ENCODE measurements at regions not wholly inside any gene's neighbourhood (a gene's known extent, or its start where the extent isn't known, plus 50 kb on each side); places are given as distances from the start of the nearest gene placed in this dataset.
"Not testable (repeated sequence)": the region's sequence is repeated elsewhere in the genome, so short reads cannot be mapped to it uniquely, and the experiment has no call there.

GRCh38 chr1:182331387-182331786, 60.2 kb downstream of the GLUL start:
- no peak for DNase-seq (ENCODE audit: low read depth in 2 of 3, low spot score in 2 of 3)

- DNase-seq (ENCODE audit: low read depth in 2 of 3, low spot score in 2 of 3): no peak
These were observed 61.3 kb downstream of the GLUL start for GRCh38 chr1:182330303-182330702.

DNA sequence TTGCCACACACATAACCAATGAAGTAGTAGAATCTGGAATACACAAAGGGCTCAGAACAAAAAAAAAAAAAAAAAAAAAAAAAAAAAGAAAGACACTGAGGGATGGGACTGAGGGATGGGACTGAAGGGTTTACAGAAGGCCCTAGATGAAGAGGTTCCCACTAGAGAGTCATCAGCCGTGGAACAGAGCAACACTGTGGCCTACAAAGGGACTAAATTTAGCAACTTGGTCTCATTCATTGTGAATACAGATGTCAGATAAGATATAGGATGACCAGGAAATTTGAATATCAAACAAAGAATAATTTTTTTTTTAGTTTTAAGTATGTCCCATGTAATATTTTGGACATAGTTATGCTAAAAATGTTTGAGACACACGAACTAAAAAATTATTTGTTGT, 62.1 kb downstream of the GLUL start:
- no peak for DNase-seq (ENCODE audit: low read depth in 2 of 3, low spot score in 2 of 3)

- DNase-seq (ENCODE audit: low read depth in 2 of 3, low spot score in 2 of 3): no peak
These were observed 63.0 kb downstream of the GLUL start for GRCh38 chr1:182328591-182328990.

DNA sequence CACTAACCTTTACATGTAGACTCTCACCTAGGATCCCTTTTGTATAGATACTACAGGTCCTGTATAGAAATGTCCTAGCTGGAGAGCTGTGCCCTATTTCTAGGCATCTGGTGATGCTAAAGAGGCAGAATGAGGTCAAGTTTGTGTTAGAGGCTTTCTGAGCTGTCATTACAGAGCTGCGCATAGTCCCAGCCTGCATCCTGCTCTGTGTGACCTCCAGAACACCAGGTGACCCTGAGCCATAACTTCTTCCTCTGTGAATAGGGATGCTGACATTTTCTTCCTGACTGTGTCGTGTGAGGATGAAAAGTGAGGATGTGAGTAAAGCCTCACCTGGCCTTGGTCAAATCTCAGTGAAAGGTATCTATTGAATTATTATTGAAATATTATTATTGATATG, 66.3 kb downstream of the GLUL start:
- no peak for DNase-seq (ENCODE audit: low read depth in 2 of 3, low spot score in 2 of 3)

DNA sequence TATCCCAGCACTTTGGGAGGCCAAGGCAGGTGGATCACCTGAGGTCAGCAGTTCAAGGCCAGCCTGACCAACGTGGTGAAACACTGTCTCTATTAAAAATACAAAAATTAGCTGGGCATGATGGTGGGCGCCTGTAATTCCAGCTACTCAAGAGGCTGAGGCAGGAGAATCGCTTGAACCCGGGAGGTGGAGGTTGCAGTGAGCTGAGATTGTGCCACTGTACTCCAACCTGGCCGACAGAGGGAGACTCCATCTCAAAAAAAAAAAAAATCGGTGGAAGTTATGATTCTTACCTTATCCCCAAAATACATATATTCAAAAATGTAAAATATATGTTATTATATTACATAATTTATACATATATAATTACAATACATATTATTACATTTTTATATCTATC, 70.1 kb downstream of the GLUL start:
- not testable (repeated sequence) for DNase-seq (ENCODE audit: low read depth in 2 of 3, low spot score in 2 of 3)

- DNase-seq (ENCODE audit: low read depth in 2 of 3, low spot score in 2 of 3): no peak
These were observed 73.9 kb downstream of the GLUL start for GRCh38 chr1:182317611-182318161.

- not testable (repeated sequence) for DNase-seq (ENCODE audit: low read depth in 2 of 3, low spot score in 2 of 3)
These were observed 75.1 kb downstream of the GLUL start for GRCh38 chr1:182316454-182316853.

DNA sequence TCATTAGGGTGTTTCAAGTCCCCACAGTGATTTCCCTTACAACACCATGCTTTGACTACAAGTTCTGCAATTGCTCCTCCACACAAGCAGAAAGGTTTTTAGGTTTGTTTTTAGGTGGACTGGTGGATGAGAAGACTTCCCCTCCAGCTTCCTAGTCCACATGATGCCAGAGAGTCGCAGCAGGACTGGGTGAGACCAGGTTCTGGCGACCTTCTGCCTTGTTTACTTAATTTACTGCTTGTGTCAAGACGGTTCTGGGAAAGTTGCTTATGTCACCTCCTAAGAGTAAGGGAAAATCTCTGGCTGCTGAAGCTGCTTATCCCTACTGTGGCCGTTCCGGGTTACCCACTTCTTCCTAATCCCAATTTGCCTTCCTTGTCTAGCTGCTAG, 76.4 kb downstream of the GLUL start:
- DNase-seq (ENCODE audit: low read depth in 2 of 3, low spot score in 2 of 3): no peak

- DNase-seq (ENCODE audit: low read depth in 2 of 3, low spot score in 2 of 3): no peak
These were observed 81.8 kb downstream of the GLUL start for GRCh38 chr1:182309631-182310351.

- no peak for DNase-seq (ENCODE audit: low read depth in 2 of 3, low spot score in 2 of 3)
These were observed 82.8 kb downstream of the GLUL start for GRCh38 chr1:182308826-182309225.

DNA sequence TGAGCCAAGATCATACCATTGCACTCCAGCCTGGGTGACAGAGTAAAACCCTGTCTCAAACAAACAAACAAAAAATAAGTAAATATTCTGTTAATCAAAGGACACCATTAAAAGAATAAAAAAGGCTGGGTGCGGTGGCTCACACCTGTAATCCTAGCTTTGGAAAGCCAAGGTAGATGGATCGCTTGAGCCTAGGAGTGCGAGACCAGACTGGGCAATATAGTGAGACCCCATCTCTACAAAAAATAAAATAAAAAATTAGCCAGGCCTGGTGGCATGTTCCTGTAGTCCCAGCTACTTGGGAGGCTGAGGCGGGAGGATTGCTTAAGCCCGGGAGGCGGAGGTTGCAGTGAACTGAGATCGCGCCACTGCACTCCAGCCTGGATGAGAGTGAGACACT, 84.1 kb downstream of the GLUL start:
- DNase-seq (ENCODE audit: low read depth in 2 of 3, low spot score in 2 of 3): not testable (repeated sequence)

DNA sequence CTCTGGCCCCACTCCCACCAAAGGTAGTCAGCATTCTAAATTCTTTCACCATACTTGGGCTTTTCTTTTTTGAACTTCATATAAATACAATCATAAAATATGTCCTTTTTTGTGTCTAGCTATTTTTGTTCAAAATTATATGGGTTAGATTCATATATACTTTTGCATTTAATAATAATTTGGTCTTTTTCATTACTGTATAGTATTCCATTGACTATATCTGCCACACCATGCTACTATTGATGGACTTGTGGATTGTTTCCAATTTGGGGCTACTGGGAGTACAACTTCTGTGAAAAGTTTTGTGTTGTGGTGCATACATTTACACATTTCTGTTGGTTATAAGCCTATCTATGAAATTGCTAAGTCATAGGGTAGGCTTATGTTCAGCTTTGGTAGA, 85.7 kb downstream of the GLUL start:
- DNase-seq (ENCODE audit: low read depth in 2 of 3, low spot score in 2 of 3): no peak

DNA sequence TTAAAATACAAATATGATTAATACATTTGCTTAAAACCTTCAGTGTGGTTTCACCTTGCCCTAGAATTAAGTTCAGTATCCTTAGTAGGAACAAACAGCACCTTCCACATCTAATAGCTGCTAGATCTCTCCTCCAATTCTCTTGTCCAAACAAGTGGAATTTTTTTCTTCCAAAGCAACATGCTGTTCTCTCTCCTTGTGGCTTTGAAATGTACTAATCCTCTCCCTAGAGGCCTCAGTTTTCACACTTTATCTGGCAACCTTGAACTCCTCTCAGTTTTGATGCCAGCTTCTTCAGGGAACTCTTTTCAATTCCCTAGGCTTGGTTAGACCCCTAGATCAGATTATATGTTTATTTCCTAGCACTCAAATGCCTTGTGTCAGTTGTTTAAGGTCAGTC, 87.0 kb downstream of the GLUL start:
- no peak for DNase-seq (ENCODE audit: low read depth in 2 of 3, low spot score in 2 of 3)

- no peak for DNase-seq (ENCODE audit: low read depth in 2 of 3, low spot score in 2 of 3)
These were observed 87.4 kb downstream of the GLUL start for GRCh38 chr1:182304218-182304617.

DNA sequence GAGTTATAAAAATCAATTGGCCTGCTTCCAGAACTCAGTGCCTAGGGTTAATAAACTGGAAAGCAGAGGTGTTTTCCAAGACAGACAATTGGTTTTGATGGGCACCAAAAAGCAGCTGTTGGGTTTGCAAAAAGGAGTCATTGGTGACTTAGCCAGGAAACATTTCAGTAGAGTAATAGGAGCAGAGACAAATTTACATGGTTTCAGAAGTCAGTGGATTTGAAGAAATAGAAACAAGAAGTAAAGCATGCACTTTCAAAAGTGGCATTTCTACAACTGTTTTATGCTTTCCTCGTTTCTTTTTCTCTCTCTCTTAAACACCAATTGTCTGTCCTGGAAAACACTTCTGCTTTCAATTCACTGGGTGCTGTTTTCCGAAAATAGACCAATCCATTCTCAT, 87.8 kb downstream of the GLUL start:
- DNase-seq (ENCODE audit: low read depth in 2 of 3, low spot score in 2 of 3): no peak

DNA sequence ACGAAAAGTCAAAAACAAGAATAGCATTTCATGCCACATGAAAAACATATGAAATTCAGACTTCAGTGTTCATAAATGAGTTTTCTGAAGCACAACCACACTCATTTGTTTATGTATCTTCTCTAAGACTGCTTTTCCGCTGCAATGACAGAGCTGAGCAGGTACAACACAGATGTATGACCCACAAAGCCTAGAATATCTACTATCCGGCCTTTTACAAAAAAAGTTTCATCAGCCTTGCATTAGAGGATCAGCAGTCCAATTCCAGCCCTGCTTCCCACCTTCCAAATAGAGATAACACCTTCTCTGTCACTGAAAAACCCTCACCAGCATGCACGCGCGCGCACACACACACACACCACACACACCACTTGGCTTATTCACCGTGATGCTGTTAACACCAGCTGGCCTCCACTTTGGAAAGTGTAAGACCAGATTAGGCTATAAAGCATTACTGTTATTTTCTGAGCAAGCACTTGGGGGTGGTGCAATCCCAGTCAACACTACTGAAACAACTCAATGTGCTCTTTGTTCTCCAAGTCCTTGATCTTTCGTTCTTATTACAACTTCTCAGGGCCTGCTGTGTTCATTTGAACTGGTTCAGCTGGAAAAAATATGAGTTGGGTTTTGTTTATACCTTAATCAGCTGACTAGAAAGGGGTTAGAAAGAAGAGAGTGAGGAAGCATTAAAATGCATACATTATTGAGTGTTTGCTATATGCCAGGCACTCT, 90.0 kb downstream of the GLUL start:
- no peak for DNase-seq (ENCODE audit: low read depth in 2 of 3, low spot score in 2 of 3)

DNA sequence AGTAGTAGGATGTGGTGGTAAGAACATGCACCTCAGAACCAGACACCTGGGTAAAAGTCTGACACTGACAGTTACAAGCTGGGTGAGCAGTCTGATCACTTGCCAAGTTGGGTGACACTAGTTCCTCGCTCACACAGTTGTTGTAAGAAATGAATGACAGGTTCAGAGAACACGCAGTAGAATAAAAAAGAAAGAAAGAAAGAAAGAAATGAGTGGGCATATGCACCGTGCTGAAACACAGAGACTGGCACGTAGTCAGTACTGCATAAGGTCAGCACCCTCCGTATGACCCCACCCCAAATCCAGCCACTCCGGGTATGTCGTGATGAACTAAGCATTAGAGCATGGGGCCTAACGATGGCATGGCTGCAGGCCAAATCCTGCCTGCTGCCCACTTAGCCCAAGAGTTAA, 90.6 kb downstream of the GLUL start:
- DNase-seq (ENCODE audit: low read depth in 2 of 3, low spot score in 2 of 3): no peak

DNA sequence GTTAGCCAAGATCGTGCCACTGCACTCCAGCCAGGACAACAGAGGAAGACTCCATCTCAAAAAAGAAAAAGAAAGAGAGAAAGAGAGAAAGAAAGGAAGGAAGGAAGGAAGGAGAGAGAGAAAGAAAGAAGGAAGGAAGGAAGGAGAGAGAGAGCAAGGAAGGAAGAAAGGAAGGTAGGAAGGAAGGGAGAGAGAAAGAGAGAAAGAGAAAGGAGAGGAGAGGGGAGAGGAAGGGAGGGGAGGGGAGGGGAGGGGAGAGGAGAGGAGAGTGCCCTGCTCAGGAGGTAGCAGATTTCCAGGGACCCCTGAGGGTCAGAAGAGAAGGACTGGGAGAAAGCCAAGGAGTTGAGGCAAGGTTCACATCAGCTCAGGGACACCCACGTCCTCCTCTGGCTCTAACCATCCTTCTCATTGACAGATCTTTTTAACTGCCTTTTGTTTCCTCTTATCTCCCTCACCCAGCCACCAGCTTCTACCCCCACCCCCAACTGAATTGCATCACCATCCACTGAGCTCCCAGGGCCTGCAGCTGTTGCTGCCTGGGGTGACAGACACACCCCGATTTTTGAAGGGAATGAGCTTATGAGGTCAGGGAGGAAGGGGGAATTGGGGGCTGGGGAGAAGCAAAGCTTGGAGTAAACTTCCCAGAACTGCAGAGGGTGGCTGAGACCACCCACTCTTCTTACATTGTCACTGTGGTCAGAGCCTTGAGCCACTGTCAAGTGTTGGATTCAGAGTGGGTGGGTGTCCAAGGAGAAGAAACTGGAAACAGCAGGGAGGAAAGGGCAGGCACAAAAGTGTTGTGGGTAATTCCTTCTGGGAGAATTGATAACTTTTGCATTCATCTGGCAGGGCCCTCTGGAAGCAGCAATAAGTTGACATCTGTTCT, 91.6 kb downstream of the GLUL start:
- DNase-seq (ENCODE audit: low read depth in 2 of 3, low spot score in 2 of 3): no peak

DNA sequence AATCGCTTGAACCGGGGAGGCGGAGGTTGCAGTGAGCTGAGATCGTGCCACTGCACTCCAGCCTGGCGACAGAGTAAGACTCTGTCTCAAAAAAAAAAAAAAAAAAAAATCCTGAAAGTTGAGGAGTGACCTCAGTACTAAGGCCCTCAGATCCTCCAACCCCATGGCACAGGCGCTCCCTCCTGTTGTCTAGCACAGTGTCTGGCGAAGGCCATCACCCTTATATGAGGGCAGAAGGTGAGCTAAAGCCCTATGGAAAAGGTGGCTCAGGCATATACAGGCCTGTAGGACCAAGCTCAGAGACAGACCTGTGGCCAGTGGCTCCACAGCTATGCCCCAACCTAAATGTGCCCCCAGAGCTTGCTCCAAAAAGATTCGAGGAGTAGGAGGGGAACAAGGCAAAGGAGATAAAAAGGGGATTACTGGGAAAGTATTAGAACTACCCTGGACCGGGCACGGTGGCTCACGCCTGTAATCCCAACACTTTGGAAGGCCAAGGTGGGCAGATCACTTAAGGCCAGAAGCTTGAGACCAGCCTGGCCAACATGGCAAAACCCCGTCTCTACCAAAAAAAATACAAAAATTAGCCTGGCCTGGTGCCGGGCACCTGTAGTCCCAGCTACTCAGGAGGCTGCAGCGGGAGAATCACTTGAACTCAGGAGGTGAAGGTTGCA, 92.4 kb downstream of the GLUL start:
- not testable (repeated sequence) for DNase-seq (ENCODE audit: low read depth in 2 of 3, low spot score in 2 of 3)

DNA sequence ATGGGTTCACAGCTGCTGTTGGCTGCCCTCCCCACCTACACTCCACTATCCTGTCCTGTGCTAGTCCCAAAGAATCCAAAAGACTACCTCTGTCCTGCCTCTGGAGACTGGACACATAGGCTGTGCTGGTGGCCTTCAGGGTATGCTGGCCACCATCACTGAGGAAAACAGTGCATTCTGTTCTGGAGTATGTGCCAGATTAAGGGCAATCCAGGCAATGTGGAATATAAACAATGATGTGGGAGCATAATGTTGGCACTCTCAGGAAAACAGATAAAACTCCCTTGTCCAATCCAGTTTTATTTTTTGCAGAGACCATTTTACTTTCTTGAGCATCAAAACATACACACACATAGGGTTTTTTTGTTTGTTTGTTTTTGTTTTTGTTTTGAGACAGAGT, 94.3 kb downstream of the GLUL start:
- DNase-seq (ENCODE audit: low read depth in 2 of 3, low spot score in 2 of 3): no peak

All from activated CD8-positive, alpha-beta memory T cell treated with anti-CD3 and anti-CD28 coated beads for 48 hours (primary cell).